Anterior cingulate cortex (tissue), 58 donors: ENCODE measurements at regions not wholly inside any gene's neighbourhood (a gene's known extent, or its start where the extent isn't known, plus 50 kb on each side); places are given as distances from the start of the nearest gene placed in this dataset.

ENCODE experiments used
- DNase-seq, 58 donors: peaks; one replicate each; lab custom pipeline; 2025; lab: John Stamatoyannopoulos, UW

DNA sequence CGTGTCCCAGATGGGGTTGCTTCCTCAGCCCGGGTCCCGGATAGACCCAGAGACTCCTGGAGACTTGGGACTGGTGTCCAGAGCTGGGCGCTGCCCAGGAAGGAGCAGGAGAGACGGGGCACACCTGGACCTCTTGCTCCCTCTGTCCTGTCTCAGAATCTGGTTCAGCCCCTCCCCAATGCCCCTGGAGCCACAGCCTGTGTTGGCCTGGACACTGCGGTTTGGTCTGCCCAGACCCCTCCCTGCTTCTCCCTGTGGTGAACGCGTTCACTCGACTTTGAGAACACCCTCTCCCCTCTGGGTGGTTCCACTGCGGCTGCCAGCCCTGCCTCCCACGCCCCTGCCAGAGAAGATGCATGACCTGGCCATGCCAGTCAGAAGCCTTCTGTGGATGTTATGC, 111.1 kb downstream of the HMX1 start:
- no peak for DNase-seq

GRCh38 chr4:8759987-8760386, 111.7 kb downstream of the HMX1 start:
- no peak for DNase-seq

GRCh38 chr4:8756816-8757215, 114.8 kb downstream of the HMX1 start:
- DNase-seq: no peak

GRCh38 chr4:8754634-8755589, 116.7 kb downstream of the HMX1 start:
- no peak for DNase-seq

DNA sequence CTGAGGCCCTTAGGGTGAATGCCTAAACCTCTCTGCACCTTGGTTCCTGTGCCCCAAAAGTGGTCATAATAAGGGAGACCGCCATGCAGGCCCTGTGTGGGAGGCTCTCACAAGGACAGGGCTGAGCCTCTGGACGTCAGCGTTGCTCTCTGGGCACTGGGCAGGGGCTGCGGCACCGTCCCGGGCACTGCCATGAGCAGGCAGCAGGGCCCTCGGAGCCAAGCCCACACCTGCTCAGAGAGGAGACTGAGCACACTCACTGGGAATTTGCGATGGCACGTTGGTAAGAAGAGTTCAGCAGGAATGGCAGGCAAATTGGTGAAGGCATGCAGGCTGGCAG, 123.4 kb downstream of the HMX1 start:
- no peak for DNase-seq

- no peak for DNase-seq
Observed at GRCh38 chr4:8747467-8748235, 124.0 kb downstream of the HMX1 start.

DNA sequence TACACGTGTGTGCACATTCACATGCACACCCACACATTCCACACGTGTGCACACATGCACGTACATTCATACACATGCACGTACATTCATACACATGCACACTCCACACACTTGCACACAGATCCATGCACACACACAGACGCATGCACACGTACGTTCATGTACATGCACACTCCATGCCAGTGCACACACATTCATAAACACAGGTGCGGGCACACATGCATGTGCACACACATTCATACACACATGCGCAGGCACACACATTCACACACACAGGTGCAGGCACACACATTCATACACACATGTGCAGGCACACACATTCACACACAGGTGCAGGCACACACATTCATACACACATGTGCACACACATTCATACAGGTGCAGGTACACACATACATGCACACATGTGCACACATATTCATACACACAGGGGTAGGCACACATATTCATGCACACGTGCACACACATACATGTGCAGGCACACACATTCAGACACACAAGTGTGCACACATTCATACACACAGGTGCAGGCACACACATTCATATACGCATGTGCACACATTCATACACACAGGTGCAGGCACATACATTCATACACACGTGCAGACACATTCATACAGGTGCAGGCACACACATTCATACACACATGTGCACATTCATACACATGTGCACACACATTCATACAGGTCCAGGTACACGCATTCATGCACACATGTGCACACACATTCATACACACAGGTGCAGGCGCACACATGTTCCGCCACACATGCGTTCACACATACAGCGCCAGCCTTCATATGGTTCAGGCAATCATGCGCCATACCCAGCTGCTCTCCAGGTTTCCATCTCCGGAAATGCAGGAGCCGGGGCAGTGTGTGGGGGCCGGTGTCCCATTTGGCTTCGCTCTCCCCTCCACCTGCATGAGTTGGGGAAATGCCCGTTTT, 124.8 kb downstream of the HMX1 start:
- DNase-seq: no peak

DNA sequence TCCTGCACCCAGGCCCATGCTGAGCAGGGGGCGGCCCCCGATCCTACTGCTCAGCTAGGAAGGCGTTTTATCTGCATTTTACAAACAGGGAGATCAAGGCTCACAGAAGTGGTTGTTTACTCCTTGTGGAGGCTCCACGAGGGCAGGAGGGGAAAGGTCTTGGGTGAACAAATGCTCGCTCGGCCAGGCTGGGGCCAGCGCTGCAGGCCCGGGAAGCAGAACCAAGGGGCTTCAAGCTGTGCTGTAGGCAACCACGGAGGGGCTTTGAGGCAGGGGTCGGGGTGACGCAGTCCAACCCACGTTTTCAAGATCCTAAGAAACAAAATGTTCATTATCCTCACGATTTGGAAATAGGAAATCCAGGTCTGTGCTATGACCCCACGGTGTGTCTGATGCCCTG, 125.8 kb downstream of the HMX1 start:
- DNase-seq: no peak

DNA sequence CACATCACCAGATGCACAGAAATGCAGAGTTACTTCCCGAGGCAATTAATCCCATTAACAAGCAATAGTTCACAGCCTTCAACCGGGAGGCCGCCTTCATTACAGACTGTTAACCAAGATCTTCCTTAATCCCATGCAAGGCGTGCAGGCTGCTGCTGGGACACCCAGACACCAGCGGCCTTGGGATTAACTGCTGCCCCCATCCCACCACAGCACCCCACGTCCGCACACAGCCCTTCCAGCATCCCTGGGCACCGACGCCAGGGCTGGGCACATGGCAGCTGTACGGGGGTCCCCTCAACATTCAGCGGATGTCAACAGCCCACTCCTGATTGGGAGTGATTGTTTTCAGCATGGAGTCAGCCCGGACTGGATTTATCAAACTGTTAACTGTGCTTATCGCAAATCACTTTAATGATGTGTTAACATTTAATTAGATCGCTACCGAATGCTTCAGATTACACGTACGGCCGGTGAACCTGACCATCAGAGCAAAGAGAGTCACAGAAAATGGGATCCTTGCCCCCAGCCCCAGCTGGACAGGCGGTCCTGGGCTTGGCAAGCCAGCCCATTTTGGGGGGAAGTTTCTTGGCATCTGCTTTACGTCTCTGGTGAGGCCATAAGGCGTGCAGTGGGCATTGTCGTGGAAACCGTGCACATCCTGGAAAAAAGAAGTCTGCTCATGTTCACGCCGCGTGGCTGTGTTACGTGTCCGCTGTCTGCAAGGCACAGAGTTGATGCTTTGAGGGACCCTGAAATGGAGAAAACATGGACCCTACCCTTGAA, 126.4 kb downstream of the HMX1 start:
- no peak for DNase-seq

DNA sequence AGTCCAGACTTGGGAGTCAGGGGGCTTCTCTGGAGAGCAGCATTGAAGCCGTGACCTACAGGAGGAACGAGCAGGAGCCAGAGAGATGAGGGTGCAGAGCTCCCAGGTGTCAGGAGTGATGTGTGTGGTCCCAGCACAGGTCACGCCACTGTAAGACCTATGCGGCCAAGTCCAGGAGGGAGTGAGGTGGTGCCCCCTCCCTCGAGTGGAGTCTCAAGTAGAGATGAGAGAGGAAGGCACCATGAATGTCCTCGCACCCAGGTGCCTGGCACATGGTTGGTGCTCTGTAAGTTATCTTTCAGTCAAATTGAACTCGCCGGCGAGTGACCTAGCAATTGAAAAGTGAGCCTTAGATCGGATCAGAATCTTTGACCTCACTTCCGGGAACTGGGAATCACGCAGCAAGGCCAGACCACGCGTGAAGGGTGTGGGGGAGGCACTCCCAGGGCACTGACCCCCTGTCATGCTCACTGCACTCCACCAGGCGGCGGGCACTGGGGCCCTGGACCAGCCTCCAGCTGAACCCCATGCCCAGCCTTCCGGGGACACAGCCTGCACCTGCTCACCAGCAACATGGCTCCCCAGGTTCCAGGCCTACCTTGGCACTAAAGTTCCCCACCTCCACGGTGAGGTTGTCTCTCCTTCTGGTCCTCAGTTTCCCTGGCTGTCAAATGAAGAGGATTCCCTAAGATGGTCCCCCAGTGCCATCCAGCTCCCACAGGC, 127.4 kb downstream of the HMX1 start:
- no peak for DNase-seq

- no peak for DNase-seq
Observed at GRCh38 chr4:8742546-8742945, 129.1 kb downstream of the HMX1 start.

DNA sequence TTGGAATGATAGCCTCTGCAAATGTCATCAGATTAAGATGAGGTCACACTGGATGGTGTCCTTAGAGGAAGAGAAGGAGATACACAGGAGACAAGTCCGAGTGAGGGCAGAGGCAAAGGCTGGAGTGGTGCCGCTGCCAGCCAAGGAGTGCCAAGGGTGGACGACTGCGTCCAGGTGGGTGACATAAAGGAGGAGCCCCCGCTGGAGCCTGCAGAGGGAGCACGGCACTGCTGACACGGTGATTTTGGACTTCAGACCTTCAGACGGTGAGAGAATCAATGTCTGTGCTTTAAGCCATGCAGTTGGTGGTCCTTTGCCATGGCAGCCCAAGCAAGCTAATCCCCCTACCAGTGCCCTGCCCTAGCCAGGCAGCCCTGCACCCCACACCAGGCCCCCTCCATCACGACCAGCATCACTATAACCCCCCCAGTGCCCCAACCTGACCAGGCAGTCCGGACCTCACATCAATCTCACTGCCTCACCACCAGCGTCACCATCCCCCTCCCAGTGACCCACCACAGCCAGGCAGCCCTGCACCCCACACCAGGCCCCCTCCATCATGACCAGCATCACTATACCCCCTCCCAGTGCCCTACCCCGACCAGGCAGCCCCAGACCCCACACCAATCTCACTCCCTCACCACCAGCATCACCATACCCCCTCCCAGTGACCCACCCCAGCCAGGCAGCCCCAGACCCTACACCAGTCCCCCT, 130.0 kb downstream of the HMX1 start:
- no peak for DNase-seq

DNA sequence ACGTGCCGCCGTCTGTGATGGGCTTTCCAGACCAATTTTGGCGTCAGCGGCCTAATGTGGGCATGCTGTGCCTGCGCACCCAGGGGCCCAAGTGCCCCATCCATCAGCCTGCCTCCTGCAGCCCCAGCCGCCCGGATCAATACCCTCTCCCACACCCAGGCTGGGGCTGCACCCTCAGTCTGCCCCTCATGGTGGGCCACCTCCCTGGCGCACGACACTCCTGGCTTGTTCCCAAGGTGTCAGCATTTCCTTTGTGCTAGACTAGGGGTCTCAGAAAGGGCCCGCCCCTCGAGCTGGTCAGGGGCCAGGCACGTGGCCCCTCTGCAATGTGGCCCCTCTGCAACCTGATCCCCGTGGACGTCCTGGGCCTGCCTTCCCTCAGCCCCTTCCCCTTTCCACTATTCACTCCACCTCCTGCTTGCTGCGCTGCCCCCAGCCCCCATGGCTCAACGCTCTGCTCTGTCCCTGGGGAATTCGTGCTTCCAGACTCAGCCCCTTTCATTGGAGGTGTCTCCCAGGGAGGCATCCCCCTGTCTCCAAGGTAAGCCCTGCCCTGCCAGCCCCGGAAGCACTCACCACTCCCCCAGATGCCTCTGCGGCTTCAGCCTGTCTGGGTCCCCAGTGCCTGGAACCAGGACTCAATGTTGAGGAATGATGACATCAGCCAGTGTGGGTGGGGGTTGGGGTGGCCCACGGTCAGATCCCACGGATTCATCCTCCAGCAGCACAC, 130.8 kb downstream of the HMX1 start:
- DNase-seq: no peak

GRCh38 chr4:8739820-8740665, 131.6 kb downstream of the HMX1 start:
- DNase-seq: no peak

DNA sequence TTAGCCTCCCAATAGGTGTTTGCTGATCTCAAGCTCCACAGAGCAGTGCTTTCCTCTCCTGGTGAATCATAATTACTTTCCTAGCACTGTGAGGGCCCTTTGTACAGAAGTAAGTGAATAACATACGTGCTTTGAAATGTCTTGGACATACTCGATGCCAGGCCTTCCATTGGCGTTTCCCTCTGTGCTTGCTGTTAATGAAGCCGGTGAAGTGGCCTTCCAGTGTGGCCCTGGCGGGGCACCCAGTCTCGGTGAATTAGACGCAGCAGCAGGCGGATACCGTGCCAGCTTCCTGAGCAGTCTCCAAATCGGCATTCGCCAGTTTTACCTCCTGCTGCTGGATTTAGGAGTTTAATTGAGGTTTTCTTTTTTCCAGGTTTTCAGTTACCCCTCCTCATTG, 132.3 kb downstream of the HMX1 start:
- peak in 10 of 58 donors; percentile 7 to 33 (median 18) for DNase-seq

GRCh38 chr4:8738471-8738931, 133.1 kb downstream of the HMX1 start:
- no peak for DNase-seq
